IMR-90 (cell line): ENCODE measurements at regions not wholly inside any gene's neighbourhood (a gene's known extent, or its start where the extent isn't known, plus 50 kb on each side); places are given as distances from the start of the nearest gene placed in this dataset.

Experiments used
- ATAC-seq: fragments of 200-7000 bp; cut with Tn5 transposase; 2 replicates; pipeline ENCODE4 v1.9.1; 2020; ENCODE audit warnings: low read depth, mild to moderate bottlenecking, moderate library complexity
- BruUV-seq: library from RNA; stranded (reverse); fragments of 400-500 nt; replicated peaks from 2 replicates; lab custom pipeline; 2021; lab: Mats Ljungman, UMichigan
- CTCF ChIA-PET: fragments of 300-600 bp; formaldehyde crosslinking; extraction: SDS; loops from one replicate; lab custom pipeline; 2021; ENCODE audit warnings: antibody characterized with exemption; lab: Yijun Ruan, JAX
- POLR2A ChIA-PET: fragments of 300-600 bp; sonication (Branson Sonifier 250); formaldehyde crosslinking; loops from one replicate; lab custom pipeline; 2022; ENCODE audit warnings: antibody characterized with exemption; ENCODE audit not compliant: unreplicated experiment; lab: Charles Lee
- DNase-seq: peaks from one replicate; pipeline ENCODE4 v3.0.0; 2013
- H2AFZ ChIP-seq: replicated peaks from 2 replicates; pipeline ENCODE3; 2013; ENCODE audit warnings: low read length, mild to moderate bottlenecking; ENCODE audit not compliant: poor library complexity
- H2AK5ac ChIP-seq: 2 replicates; pipeline ENCODE4 v1.6.1; 2013; ENCODE audit warnings: low read depth, low read length, inconsistent platforms
- H2AK9ac ChIP-seq: replicated peaks from 2 replicates; pipeline ENCODE3; 2013; ENCODE audit warnings: mild to moderate bottlenecking, low read depth, low read length, moderate library complexity; ENCODE audit not compliant: poor library complexity
- H2BK120ac ChIP-seq: 2 replicates; pipeline ENCODE4 v1.6.1; 2013; ENCODE audit warnings: low read depth, low read length, inconsistent platforms
- H2BK15ac ChIP-seq: 3 replicates; pipeline ENCODE4 v1.6.1; 2013; ENCODE audit warnings: low read depth, low read length, inconsistent platforms
- H2BK20ac ChIP-seq: 2 replicates; pipeline ENCODE4 v1.6.1; 2013; ENCODE audit warnings: low read depth, mild to moderate bottlenecking, inconsistent platforms, low read length, moderate library complexity
- H2BK5ac ChIP-seq: 2 replicates; pipeline ENCODE4 v1.6.1; 2013; ENCODE audit warnings: mild to moderate bottlenecking, low read depth, low read length, inconsistent platforms; ENCODE audit not compliant: poor library complexity, severe bottlenecking
- H3K14ac ChIP-seq: replicated peaks from 2 replicates; pipeline ENCODE4 v1.6.1; 2013; ENCODE audit warnings: low read depth, low read length, inconsistent platforms
- H3K18ac ChIP-seq: 2 replicates; pipeline ENCODE4 v1.6.1; 2013; ENCODE audit warnings: low read depth, low read length, control low read depth
- H3K23ac ChIP-seq: 2 replicates; pipeline ENCODE4 v1.6.1; 2013; ENCODE audit warnings: low read depth, low read length, inconsistent platforms
- H3K27ac ChIP-seq: 2 replicates; pipeline ENCODE4 v1.5.1; 2013; ENCODE audit warnings: mild to moderate bottlenecking, control low read depth, low read length; ENCODE audit not compliant: insufficient read depth
- H3K27me3 ChIP-seq: 2 replicates; pipeline ENCODE4 v1.6.1; 2013; ENCODE audit warnings: low read length; ENCODE audit not compliant: control insufficient read depth, insufficient read depth
- H3K36me3 ChIP-seq: 2 replicates; pipeline ENCODE4 v1.6.1; 2013; ENCODE audit warnings: low read length, mixed read lengths; ENCODE audit not compliant: control insufficient read depth, insufficient read depth
- H3K4ac ChIP-seq: 2 replicates; pipeline ENCODE4 v1.6.1; 2013; ENCODE audit warnings: low read depth, low read length, inconsistent platforms
- H3K4me1 ChIP-seq: 2 replicates; pipeline ENCODE4 v1.6.1; 2013; ENCODE audit warnings: low read length, mixed read lengths; ENCODE audit not compliant: control insufficient read depth, insufficient read depth
- H3K4me2 ChIP-seq: 2 replicates; pipeline ENCODE4 v1.6.1; 2013; ENCODE audit warnings: low read depth, mild to moderate bottlenecking, control low read depth, low read length, moderate library complexity
- H3K4me3 ChIP-seq: 2 replicates; pipeline ENCODE4 v1.5.1; 2013; ENCODE audit warnings: low read depth, mild to moderate bottlenecking, control low read depth, low read length, moderate library complexity; ENCODE audit not compliant: insufficient read depth
- H3K56ac ChIP-seq: 2 replicates; pipeline ENCODE4 v1.6.1; 2013; ENCODE audit warnings: low read length, inconsistent platforms; ENCODE audit not compliant: insufficient read depth; ENCODE audit errors: extremely low read depth
- H3K79me1 ChIP-seq, 2 experiments: 2 replicates each; pipeline ENCODE4 v1.6.1; 2013; ENCODE audit warnings: low read length in 2 of 2, inconsistent platforms in 1 of 2, low read depth in 1 of 2
- H3K9ac ChIP-seq: 2 replicates; pipeline ENCODE4 v1.6.1; 2013; ENCODE audit warnings: low read depth, low read length, control low read depth
- H3K9me1 ChIP-seq: 2 replicates; pipeline ENCODE4 v1.6.1; 2013; ENCODE audit warnings: low read length, inconsistent platforms; ENCODE audit not compliant: insufficient read depth
- H3K9me3 ChIP-seq: 2 replicates; pipeline ENCODE4 v1.6.1; 2013; ENCODE audit warnings: low read length; ENCODE audit not compliant: control insufficient read depth, insufficient read depth
- H4K20me1 ChIP-seq: 2 replicates; pipeline ENCODE4 v1.6.1; 2013; ENCODE audit warnings: low read length, inconsistent platforms; ENCODE audit not compliant: insufficient read depth
- H4K5ac ChIP-seq: 2 replicates; pipeline ENCODE4 v1.6.1; 2013; ENCODE audit warnings: mild to moderate bottlenecking, low read depth, low read length, control low read depth
- H4K8ac ChIP-seq, 2 experiments: 2 replicates each; pipeline ENCODE4 v1.6.1; 2013; ENCODE audit warnings: low read depth in 2 of 2, low read length in 2 of 2, control low read depth in 1 of 2, inconsistent platforms in 1 of 2
- H4K91ac ChIP-seq: 2 replicates; pipeline ENCODE4 v1.6.1; 2013; ENCODE audit warnings: low read depth, low read length, inconsistent platforms; ENCODE audit not compliant: insufficient read depth
- BHLHE40 ChIP-seq: fragments of 150-350 bp; IDR thresholded peaks from 2 replicates; pipeline ENCODE4 v1.6.1; 2016; ENCODE audit warnings: mild to moderate bottlenecking, low read depth, low read length
- CEBPB ChIP-seq: IDR thresholded peaks from 2 replicates; pipeline ENCODE4 v1.6.1; 2012; ENCODE audit warnings: low read depth, low read length, improper control_type of control experiment
- CHD1 ChIP-seq: IDR thresholded peaks from 2 replicates; pipeline ENCODE4 v1.6.1; 2012; ENCODE audit warnings: low read depth, low read length, improper control_type of control experiment
- FOS ChIP-seq: fragments of 150-350 bp; IDR thresholded peaks from 2 replicates; pipeline ENCODE4 v1.6.1; 2016; ENCODE audit warnings: low read depth, low read length
- MAFK ChIP-seq: IDR thresholded peaks from 2 replicates; pipeline ENCODE4 v1.6.1; 2012; ENCODE audit warnings: low read depth, low read length, improper control_type of control experiment
- MAZ ChIP-seq: IDR thresholded peaks from 2 replicates; pipeline ENCODE4 v1.6.1; 2012; ENCODE audit warnings: low read depth, mild to moderate bottlenecking, low read length, improper control_type of control experiment, moderate library complexity, borderline replicate concordance
- NFE2L2 ChIP-seq: fragments of 150-350 bp; IDR thresholded peaks from 2 replicates; pipeline ENCODE4 v1.6.1; 2016; ENCODE audit warnings: low read depth, mild to moderate bottlenecking, low read length
- POLR2A ChIP-seq: IDR thresholded peaks from 2 replicates; pipeline ENCODE4 v1.6.1; 2012; ENCODE audit warnings: mild to moderate bottlenecking, low read depth, low read length
- RCOR1 ChIP-seq: IDR thresholded peaks from 2 replicates; pipeline ENCODE4 v1.6.1; 2012; ENCODE audit warnings: mild to moderate bottlenecking, low read length, improper control_type of control experiment; ENCODE audit not compliant: insufficient replicate concordance
- RFX5 ChIP-seq: IDR thresholded peaks from 2 replicates; pipeline ENCODE4 v1.8.0; 2012; ENCODE audit warnings: low read depth, mild to moderate bottlenecking, low read length, moderate library complexity
- dilution Hi-C: fragments of 300-500 bp; cut with HindIII; formaldehyde crosslinking; loops from one replicate; pipeline ENCODE4 v1.14.3; 2018; ENCODE audit warnings: low sequenced_read_pairs; ENCODE audit not compliant: unreplicated experiment
- in situ Hi-C: fragments of 300-500 bp; cut with MboI; formaldehyde crosslinking; loops from 3 replicates; pipeline ENCODE4 v1.14.3; 2019; ENCODE audit warnings: low sequenced_read_pairs, inconsistent platforms, mixed read lengths
- intact Hi-C: fragments of 100-400 bp; cut with micrococcal nuclease; formaldehyde crosslinking; loops from 2 replicates; pipeline ENCODE4 v1.10.0; 2022
- TF ChIP-seq, protein P1 (sequence below): fragments of 150-350 bp; IDR thresholded peaks from 2 replicates; pipeline ENCODE4 v1.6.1; 2016; ENCODE audit warnings: low read depth, mild to moderate bottlenecking, low read length, moderate library complexity, borderline replicate concordance
- TF ChIP-seq, protein P2 (sequence below): conservative IDR thresholded peaks from 2 replicates; pipeline ENCODE4 v1.5.1; 2012; ENCODE audit warnings: mild to moderate bottlenecking, low read depth, low read length, improper control_type of control experiment

DNA sequence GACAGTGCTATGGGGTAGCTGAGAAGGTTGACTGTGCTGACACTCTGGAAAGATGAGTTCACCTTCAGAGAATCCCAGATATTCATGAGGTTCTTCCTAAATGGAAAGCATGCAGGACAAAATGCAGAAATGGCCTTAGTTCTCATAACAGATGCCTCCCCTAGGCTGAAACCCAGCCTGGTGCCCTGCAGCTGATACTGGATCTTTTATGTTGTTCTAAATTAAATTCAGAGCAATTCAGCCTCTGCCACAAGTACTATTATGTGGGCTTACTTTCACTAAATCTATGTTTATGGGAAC lies 172.0 kb upstream of the SERPINE2 start:
- Histone ChIP-seq H2AFZ (no peak overlapping the region), H3K18ac (no peak overlapping the region), H3K4me3 (no peak overlapping the region), H4K20me1 (no peaks in the 10 kb centered on the region), H2AK5ac (no peak overlapping the region), H4K91ac (no peak overlapping the region), H3K9me3 (no peaks in the 10 kb centered on the region), H3K4me1 (no peaks in the 10 kb centered on the region), H3K27ac (no peak overlapping the region), H2BK120ac (no peak overlapping the region), H2BK20ac (no peak overlapping the region), H2AK9ac (no peak overlapping the region), H4K8ac (no peak overlapping the region), H4K5ac (no peak overlapping the region), H3K36me3 (no peaks in the 10 kb centered on the region), H3K9me1 (peaks cover 2% of the 10 kb centered on the region; the same call in 1 of the 2 replicates), H3K4ac (no peak overlapping the region), H2BK15ac (no peak overlapping the region), H3K27me3 (no peaks in the 10 kb centered on the region; the same call in none of the 2 replicates), H3K79me1 (no peaks in the 10 kb centered on the region), H3K23ac (no peak overlapping the region), H3K9ac (no peak overlapping the region), H3K56ac (no peak overlapping the region), H2BK5ac (no peak overlapping the region), H3K4me2 (no peak overlapping the region), H3K14ac (no peak overlapping the region)
- TF ChIP-seq POLR2A (no peak), CHD1 (no peak), RCOR1 (no peak), FOS (no peak), BHLHE40 (no peak), RFX5 (no peak), MAFK (no peak), CEBPB (no peak), NFE2L2 (no peak), MAZ (no peak)
- TF ChIP-seq, protein P1, sequence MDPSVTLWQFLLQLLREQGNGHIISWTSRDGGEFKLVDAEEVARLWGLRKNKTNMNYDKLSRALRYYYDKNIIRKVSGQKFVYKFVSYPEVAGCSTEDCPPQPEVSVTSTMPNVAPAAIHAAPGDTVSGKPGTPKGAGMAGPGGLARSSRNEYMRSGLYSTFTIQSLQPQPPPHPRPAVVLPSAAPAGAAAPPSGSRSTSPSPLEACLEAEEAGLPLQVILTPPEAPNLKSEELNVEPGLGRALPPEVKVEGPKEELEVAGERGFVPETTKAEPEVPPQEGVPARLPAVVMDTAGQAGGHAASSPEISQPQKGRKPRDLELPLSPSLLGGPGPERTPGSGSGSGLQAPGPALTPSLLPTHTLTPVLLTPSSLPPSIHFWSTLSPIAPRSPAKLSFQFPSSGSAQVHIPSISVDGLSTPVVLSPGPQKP, result no peak
- TF ChIP-seq, protein P2, sequence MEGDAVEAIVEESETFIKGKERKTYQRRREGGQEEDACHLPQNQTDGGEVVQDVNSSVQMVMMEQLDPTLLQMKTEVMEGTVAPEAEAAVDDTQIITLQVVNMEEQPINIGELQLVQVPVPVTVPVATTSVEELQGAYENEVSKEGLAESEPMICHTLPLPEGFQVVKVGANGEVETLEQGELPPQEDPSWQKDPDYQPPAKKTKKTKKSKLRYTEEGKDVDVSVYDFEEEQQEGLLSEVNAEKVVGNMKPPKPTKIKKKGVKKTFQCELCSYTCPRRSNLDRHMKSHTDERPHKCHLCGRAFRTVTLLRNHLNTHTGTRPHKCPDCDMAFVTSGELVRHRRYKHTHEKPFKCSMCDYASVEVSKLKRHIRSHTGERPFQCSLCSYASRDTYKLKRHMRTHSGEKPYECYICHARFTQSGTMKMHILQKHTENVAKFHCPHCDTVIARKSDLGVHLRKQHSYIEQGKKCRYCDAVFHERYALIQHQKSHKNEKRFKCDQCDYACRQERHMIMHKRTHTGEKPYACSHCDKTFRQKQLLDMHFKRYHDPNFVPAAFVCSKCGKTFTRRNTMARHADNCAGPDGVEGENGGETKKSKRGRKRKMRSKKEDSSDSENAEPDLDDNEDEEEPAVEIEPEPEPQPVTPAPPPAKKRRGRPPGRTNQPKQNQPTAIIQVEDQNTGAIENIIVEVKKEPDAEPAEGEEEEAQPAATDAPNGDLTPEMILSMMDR, result no peak
- dilution Hi-C loops, result no loop called here
- peak; percentile 35 for ATAC-seq
- POLR2A ChIA-PET, result no interaction called here
- intact Hi-C loops, result no loop called here
- no TSS peak for BruUV-seq
- CTCF ChIA-PET, result no interaction called here
- in situ Hi-C loops, result no loop called here
- DNase-seq, result no peak
